T-helper 2 cell treated with Interferon-gamma antibody and Interleukin-4, amounts not matched to agents 100 ng/mL and 5 ng/mL, for 36 hours (primary cell): ENCODE measurements at regions not wholly inside any gene's neighbourhood (a gene's known extent, or its start where the extent isn't known, plus 50 kb on each side); places are given as distances from the start of the nearest gene placed in this dataset.

Source experiments
- intact Hi-C: fragments of 100-400 bp; cut with micrococcal nuclease; formaldehyde crosslinking; loops from one replicate; pipeline ENCODE4 v1.15.1; 2023

- intact Hi-C loops, result no loop called here
Observed at GRCh38 chrX:137405449-137406140, 160.3 kb upstream of the ZIC3 start.

- intact Hi-C loops, result no loop called here
Observed at GRCh38 chrX:137401092-137401491, 164.8 kb upstream of the ZIC3 start.

GRCh38 chrX:137387646-137388045 lies 178.3 kb upstream of the ZIC3 start:
- intact Hi-C loops, result no loop called here

GRCh38 chrX:137366018-137366633 lies 199.8 kb upstream of the ZIC3 start:
- intact Hi-C loops, result no loop called here

DNA sequence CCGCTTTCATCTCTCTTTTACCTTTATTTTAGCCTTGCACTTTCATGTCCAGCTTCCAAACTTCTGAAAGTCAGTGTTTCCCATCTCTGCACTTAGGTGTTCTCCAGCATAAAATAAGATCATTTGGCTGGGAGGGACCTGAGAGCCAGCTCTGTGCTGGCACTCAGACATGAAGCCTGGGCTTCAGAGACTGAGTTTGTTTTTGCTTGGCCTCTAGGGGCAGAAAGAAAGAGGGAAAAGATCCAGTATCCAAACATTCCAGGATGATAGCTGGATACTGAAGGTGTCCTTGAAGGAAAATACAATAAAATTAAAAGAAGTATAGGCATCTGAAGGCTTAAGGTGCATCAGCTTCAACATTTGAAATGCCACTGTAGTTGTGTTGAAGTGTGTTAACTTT lies 202.4 kb upstream of the ZIC3 start:
- intact Hi-C loops, result no loop called here

GRCh38 chrX:137362583-137362982 lies 203.3 kb upstream of the ZIC3 start:
- intact Hi-C loops, result no loop called here

DNA sequence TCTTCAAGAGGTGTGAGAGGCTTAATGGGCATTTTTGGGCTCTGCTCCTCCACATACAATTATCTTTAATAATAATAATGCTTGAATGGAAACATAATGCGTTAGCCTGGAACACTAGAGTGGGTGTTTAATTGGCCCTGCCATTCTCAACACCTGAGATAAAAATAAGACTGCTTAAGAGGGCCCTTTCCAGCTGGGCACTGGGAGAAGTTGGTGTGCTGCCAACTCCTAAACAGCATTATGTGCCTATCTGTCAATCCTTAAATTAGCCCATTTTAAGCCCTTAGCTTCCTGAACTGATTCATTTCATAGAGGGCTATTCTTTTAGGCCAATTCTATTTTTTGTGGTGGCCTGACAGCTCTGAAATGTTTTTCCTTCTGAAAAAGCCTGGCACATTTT lies 211.1 kb upstream of the ZIC3 start:
- intact Hi-C loops, result no loop called here

DNA sequence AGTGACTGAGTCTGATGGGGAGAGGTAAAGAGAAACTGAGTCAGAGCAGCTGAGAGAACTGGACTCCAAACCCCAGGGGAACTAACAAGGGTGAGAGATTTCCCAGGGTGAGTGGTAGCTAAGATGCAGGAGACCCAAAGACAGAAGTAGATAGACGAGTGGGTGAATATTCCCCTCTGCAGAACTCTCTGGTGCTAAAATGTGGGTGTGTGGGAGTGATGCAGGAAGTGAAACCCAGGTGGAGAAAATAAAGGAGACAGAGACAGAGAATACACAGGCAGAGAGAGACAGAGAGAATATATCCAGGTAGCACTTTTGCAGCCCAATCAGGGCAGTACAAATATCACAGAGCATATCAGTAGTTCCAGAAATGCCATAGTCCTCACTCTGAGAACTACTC lies 212.5 kb upstream of the ZIC3 start:
- intact Hi-C loops, result no loop called here

- intact Hi-C loops, result no loop called here
Observed at GRCh38 chrX:137352101-137352660, 213.7 kb upstream of the ZIC3 start.

GRCh38 chrX:137342969-137343368 lies 223.0 kb upstream of the ZIC3 start:
- intact Hi-C loops, result no loop called here

DNA sequence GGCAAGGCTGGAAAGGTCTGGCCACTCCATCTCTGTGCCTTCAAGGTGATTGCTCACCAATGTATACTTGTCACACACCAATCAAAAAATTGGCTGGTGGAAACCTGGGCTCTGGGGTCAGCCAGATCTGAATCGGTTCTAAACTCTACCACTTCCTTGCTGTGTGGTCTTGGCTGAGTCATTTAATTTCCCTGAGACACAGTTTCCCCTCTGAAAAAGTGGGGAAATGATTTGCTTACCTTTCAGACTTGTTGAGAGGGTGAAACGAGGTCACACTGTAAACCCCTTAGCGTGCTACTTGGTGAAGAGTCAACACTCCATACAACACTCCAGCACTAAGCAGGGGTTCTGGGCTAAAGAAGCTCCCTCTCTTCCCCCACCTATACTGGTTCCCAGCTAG lies 252.3 kb upstream of the ZIC3 start:
- intact Hi-C loops, result no loop called here

DNA sequence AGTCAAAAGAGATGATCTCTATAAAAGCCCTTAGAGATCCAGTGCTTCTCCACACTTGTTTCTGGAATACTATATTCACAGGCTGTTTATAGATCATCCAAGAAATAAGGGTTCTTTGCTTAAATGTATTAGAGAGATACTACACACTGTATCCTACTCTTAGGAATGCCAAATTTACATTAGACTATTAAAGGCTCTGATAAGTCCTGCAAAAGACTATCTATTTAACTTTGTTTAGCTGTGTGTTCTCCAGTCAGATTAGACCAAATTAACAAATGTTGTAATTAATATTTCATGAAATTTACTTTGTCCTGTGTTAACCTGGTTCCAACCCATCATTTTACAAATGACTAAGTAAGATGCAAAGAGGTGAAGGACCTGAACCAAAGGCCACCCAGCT lies 260.5 kb upstream of the ZIC3 start:
- intact Hi-C loops, result no loop called here

GRCh38 chrX:137297167-137297566 lies 263.4 kb upstream of the GPR101 start:
- intact Hi-C loops, result no loop called here

DNA sequence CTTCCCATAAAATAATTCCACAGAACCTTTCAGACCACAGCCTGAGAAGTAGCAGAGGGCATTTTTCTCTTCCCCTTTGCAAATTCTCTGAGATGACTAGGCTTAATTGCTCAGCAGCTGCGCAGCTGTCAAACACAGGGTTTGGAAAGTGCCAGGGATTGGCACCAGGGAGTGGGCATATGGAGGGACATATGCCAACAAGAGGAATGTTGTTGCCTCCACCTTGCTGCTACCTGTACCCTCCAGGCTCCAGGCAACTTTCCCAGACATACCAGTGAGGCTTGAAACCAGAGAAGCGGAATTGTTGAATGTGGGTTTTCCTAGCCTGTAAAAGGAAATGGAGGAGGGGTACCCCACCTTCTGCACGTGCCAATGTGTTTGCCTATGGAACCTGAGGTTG lies 256.2 kb upstream of the GPR101 start:
- intact Hi-C loops, result no loop called here

DNA sequence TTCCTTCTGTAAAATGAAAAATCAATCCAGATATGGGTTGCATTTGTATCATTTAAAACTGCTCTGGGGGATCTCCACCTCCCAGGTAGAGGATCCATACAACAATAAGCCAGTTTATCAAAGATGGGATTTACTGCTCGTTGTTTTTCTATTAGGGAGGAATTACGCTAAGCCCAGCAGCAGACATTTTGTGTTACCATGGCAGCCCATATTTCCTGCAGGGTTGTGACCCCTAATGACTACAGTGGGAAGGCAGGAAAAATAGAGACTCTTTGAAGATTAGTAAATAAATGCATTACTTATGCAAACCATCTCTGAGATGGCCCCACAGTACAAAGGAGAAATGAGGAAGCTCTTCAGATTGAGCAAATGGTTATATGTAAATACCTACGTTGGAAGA lies 253.4 kb upstream of the GPR101 start:
- intact Hi-C loops, result no loop called here

DNA sequence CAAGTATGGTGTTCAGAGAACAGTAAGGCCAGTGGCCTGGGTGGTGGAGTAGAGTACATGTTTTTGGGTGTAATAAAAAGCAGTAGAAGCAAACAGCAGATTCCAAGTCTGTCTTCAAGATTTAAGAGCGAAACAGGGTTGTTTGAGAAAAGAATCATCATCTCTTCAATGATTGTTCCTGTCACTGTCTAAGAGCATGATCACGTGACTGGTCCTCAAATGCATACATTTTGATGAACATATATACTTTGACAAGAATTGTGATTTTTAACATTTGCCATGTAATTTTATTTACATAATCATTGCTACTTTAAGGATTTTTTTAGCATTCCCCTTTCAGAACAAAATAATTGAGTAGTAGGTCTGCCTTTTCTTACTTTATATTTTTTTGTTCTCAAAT lies 252.6 kb upstream of the GPR101 start:
- intact Hi-C loops, result no loop called here

DNA sequence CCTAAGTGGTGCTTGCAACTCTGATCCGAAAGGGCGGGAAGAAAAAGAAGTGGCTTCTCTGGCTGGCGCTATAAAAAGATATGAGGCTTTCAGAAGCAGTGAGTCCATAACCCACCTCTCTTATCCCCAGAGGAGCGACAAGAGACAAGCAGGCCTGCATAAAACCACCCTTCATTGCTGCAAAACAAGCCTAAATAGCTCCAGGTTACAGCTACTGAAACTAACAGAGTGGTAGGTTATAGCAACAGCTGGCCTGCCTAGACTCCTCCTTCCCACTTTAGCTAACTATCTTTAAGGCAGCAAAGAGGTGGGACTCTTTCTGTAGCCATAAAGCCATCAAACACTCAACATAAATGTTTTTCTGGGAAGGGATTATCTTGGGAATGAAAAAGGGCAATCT lies 245.0 kb upstream of the GPR101 start:
- intact Hi-C loops, result no loop called here

DNA sequence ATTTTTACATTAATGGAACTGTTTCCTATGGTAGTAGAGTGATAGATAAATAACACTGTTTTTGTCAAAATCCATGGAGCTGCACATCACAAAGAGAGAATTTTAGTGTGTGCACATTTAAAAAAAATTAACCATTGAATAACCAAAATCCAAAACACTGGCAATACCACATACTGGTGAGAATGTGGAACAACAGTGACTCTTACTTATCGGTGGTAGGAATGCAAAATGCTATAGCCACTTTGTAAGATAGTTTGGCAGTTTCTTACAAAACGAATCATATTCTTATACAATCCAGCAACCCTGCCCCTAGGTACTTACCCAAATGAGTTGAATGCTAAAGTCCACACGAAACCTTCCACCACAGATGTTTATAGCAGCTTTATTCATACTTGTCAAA lies 229.6 kb upstream of the GPR101 start:
- intact Hi-C loops, result no loop called here

- intact Hi-C loops, result no loop called here
Observed at GRCh38 chrX:137245183-137245582, 211.4 kb upstream of the GPR101 start.

- intact Hi-C loops, result no loop called here
Observed at GRCh38 chrX:137236837-137237236, 203.0 kb upstream of the GPR101 start.

- intact Hi-C loops, result no loop called here
Observed at GRCh38 chrX:137234651-137235402, 201.0 kb upstream of the GPR101 start.

DNA sequence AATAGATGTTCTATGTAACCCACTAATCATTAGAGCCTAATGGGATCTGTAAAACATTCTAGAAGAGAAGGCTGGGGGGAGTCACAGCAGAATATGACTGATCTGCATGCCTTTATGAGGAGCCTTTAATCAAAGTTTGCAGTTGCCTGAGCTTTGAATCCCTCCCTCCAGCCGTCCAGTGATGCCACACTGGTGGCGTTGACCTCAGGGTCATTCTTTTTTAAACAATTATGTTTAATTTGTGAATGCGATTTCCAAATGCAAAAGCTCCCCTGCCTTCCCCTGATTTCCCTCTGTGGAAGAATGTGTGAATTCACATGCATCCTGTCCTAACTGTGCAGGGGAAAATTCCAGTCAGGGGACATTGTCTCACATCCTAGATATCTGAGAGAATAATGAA lies 199.7 kb upstream of the GPR101 start:
- intact Hi-C loops, result no loop called here
